Esophagus squamous epithelium (tissue), 4 donors: ENCODE measurements at regions not wholly inside any gene's neighbourhood (a gene's known extent, or its start where the extent isn't known, plus 50 kb on each side); places are given as distances from the start of the nearest gene placed in this dataset.

Experiments
- POLR2A ChIP-seq, 4 donors: fragments of 450-650 bp; IDR thresholded peaks; one replicate each; pipeline ENCODE4 v1.6.1; 2017; ENCODE audit warnings: antibody characterized with exemption in 4 of 4, mild to moderate bottlenecking in 4 of 4, moderate library complexity in 3 of 4
- TF ChIP-seq, protein P1 (sequence below), 6 experiments: fragments of 450-650 bp in 4 of 6; fragments of 200-600 bp in 2 of 6; sonication (generic) in 2 of 6; IDR thresholded peaks; one replicate each; pipeline ENCODE4 v1.5.1; 2016 to 2019; ENCODE audit warnings: antibody characterized with exemption in 6 of 6, mild to moderate bottlenecking in 4 of 6, moderate library complexity in 4 of 6

DNA sequence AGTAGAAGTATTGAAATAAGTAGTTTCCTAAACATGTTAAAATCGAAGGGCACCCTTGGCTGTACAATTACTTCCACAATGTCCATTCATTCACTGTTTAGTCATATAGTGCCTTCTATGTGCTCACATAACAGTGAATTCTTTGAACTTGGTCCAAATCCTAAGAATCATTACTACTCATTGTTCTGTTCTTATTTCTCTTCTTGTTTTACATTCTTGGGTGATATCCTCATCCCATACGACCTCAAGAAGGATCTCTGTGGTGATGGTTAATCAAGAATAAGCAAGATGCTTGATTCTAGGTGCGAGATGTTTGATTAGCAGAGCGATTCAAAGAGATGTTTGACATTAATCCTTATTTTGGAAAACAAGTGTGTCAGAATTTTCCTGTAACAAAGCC lies 667.4 kb upstream of the ZP4 start:
- no peak for TF ChIP-seq POLR2A (IDR thresholded peaks at IDR 0.05)
- TF ChIP-seq, protein P1, sequence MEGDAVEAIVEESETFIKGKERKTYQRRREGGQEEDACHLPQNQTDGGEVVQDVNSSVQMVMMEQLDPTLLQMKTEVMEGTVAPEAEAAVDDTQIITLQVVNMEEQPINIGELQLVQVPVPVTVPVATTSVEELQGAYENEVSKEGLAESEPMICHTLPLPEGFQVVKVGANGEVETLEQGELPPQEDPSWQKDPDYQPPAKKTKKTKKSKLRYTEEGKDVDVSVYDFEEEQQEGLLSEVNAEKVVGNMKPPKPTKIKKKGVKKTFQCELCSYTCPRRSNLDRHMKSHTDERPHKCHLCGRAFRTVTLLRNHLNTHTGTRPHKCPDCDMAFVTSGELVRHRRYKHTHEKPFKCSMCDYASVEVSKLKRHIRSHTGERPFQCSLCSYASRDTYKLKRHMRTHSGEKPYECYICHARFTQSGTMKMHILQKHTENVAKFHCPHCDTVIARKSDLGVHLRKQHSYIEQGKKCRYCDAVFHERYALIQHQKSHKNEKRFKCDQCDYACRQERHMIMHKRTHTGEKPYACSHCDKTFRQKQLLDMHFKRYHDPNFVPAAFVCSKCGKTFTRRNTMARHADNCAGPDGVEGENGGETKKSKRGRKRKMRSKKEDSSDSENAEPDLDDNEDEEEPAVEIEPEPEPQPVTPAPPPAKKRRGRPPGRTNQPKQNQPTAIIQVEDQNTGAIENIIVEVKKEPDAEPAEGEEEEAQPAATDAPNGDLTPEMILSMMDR (IDR thresholded peaks at IDR 0.05): no peak
